Panc1 (cell line): ENCODE measurements at regions not wholly inside any gene's neighbourhood (a gene's known extent, or its start where the extent isn't known, plus 50 kb on each side); places are given as distances from the start of the nearest gene placed in this dataset.
"Not testable (repeated sequence)": the region's sequence is repeated elsewhere in the genome, so short reads cannot be mapped to it uniquely, and the experiment has no call there.

Experiments used
- POLR2AphosphoS5 ChIP-seq: IDR thresholded peaks from 2 replicates; pipeline ENCODE4 v1.6.1; 2012; ENCODE audit warnings: mild to moderate bottlenecking, low read depth, low read length, moderate library complexity
- REST ChIP-seq, 2 experiments: IDR thresholded peaks; 2 replicates each; pipeline ENCODE4 v1.6.1; 2011 to 2012; ENCODE audit warnings: low read depth in 2 of 2, control low read depth in 1 of 2, low read length in 1 of 2, mild to moderate bottlenecking in 1 of 2, moderate library complexity in 1 of 2; ENCODE audit not compliant: insufficient read depth in 1 of 2
- SIN3A ChIP-seq: IDR thresholded peaks from 2 replicates; pipeline ENCODE4 v1.6.1; 2012; ENCODE audit warnings: low read depth, mild to moderate bottlenecking, low read length, moderate library complexity, borderline replicate concordance; ENCODE audit not compliant: insufficient read depth
- TCF7L2 ChIP-seq: IDR thresholded peaks from 2 replicates; pipeline ENCODE4 v1.6.1; 2011; ENCODE audit warnings: mild to moderate bottlenecking, low read depth, low read length, inconsistent platforms
- TF ChIP-seq, protein P1 (sequence below): fragments of 450-650 bp; IDR thresholded peaks from 2 replicates; pipeline ENCODE4 v1.5.1; 2017; ENCODE audit warnings: mild to moderate bottlenecking

DNA sequence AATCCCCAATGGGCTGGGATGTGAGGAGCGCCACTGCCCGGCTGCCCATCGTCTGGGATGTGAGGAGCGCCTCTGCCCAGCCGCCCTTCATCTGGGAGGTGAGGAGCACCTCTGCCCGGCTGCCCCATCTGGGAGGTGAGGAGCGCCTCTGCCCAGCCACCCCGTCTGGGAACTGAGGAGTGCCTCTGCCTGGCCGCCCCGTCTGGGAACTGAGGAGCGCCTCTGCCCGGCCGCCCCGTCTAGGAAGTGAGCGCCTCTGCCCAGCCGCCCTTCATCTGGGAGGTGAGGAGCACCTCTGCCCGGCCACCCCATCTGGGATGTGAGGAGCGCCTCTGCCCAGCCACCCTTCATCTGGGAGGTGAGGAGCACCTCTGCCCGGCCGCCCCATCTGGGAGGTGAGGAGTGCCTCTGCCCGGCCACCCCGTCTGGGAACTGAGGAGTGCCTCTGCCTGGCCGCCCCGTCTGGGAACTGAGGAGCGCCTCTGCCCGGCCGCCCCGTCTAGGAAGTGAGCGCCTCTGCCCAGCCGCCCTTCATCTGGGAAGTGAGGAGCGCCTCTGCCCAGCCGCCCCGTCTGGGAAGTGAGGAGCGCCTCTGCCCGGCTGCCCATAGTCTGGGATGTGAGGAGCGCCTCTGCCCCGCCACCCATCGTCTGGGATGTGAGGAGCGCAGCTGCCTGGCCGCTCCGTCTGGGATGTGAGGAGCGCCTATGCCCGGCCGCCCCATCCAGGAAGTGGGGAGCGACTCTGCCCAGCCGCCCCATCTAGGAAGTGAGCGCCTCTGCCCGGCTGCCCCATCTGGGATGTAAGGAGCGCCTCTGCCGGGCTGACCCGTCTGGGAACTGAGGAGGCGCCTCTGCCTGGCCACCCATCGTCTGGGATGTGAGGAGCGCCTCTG is 1085.7 kb downstream of the TYW1 start:
- TF ChIP-seq TCF7L2; REST (IDR thresholded peaks at IDR 0.05; ENCODE audit: insufficient read depth in 1 of 2, low read depth in 2 of 2, low read length in 1 of 2); POLR2AphosphoS5; SIN3A: not testable (repeated sequence)
- TF ChIP-seq, protein P1, sequence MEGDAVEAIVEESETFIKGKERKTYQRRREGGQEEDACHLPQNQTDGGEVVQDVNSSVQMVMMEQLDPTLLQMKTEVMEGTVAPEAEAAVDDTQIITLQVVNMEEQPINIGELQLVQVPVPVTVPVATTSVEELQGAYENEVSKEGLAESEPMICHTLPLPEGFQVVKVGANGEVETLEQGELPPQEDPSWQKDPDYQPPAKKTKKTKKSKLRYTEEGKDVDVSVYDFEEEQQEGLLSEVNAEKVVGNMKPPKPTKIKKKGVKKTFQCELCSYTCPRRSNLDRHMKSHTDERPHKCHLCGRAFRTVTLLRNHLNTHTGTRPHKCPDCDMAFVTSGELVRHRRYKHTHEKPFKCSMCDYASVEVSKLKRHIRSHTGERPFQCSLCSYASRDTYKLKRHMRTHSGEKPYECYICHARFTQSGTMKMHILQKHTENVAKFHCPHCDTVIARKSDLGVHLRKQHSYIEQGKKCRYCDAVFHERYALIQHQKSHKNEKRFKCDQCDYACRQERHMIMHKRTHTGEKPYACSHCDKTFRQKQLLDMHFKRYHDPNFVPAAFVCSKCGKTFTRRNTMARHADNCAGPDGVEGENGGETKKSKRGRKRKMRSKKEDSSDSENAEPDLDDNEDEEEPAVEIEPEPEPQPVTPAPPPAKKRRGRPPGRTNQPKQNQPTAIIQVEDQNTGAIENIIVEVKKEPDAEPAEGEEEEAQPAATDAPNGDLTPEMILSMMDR = not testable (repeated sequence)
